ENCODE measurements at regions not wholly inside any gene's neighbourhood (a gene's known extent, or its start where the extent isn't known, plus 50 kb on each side); places are given as distances from the start of the nearest gene placed in this dataset.

DNA sequence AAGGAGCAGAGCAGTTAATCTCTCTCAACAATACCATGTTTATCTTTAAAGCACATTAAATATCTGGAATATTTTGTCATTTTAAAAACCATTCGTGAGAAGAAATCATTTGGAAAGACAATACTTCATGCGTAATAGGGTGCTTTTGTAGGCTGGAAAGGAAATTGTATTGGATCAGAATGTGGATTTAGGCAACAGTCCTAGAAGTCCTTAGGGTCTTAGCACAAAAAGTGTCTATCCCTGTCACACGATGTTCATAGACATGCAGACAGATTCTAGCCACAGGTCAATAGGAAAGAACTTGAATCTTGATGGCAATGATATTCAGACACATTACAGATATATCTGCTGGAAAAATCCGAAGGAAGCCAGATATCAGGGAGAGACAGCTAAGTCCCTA is 156.0 kb downstream of the KCTD12 start:
- TF ChIP-seq, protein P1, sequence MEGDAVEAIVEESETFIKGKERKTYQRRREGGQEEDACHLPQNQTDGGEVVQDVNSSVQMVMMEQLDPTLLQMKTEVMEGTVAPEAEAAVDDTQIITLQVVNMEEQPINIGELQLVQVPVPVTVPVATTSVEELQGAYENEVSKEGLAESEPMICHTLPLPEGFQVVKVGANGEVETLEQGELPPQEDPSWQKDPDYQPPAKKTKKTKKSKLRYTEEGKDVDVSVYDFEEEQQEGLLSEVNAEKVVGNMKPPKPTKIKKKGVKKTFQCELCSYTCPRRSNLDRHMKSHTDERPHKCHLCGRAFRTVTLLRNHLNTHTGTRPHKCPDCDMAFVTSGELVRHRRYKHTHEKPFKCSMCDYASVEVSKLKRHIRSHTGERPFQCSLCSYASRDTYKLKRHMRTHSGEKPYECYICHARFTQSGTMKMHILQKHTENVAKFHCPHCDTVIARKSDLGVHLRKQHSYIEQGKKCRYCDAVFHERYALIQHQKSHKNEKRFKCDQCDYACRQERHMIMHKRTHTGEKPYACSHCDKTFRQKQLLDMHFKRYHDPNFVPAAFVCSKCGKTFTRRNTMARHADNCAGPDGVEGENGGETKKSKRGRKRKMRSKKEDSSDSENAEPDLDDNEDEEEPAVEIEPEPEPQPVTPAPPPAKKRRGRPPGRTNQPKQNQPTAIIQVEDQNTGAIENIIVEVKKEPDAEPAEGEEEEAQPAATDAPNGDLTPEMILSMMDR (IDR thresholded peaks at IDR 0.05), result no peak
- Histone ChIP-seq H3K9me3 (peaks cover 0 to 5% (median 0%) of the 10 kb centered on the region in 11 donors), H3K27ac (peak overlapping the region in 6 of 10 donors; percentile 6 to 72 (median 44)), H3K36me3 (no peaks in the 10 kb centered on the region), H3K4me1 (peaks cover 0 to 30% (median 11%) of the 10 kb centered on the region in 9 donors), H3K27me3 (no peaks in the 10 kb centered on the region), H3K4me3 (no peak overlapping the region)
- ATAC-seq (peak in 7 of 8 donors; percentile 11 to 88 (median 51)), DNase-seq (no peak)
- WGBS, 2 donors, result 50 to 61% methylated on average over 4 of the region's 4 CpGs
- intact Hi-C loops (cut with DNase I), result no loop called here

DNA sequence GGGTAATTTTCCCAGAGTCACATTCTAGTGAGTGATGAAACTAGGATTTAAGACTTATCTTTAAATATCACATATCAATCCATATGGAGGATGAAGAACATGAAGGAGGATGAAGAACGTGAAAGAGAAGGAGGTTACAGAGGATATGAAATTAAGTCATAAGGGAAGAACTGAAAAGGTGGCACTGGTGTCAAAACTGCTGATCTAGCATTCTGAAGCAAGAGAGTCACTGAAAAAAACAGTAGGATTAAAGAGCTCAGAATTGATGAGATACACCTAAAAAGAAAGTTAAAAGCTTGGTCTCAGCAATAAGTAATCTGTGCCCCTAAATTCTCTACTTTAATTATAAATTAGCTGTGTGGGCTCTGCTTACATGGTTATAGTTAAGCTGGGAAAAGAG is 156.5 kb downstream of the KCTD12 start:
- ATAC-seq (no peak), DNase-seq (no peak)
- TF ChIP-seq, protein P1 (IDR thresholded peaks at IDR 0.05), result no peak
- H3K27me3 ChIP-seq, result no peaks in the 10 kb centered on the region
- H3K4me1 ChIP-seq, result peaks cover 0 to 35% (median 16%) of the 10 kb centered on the region in 9 donors
- 67 to 73% methylated on average over 1 of the region's 1 CpG for WGBS, 2 donors
- H3K9me3 ChIP-seq, result peaks cover 0 to 5% (median 0%) of the 10 kb centered on the region in 11 donors
- intact Hi-C loops (cut with DNase I), result no loop called here
- peak overlapping the region in 9 of 10 donors; percentile 3 to 72 (median 47) for H3K27ac ChIP-seq
- H3K36me3 ChIP-seq, result no peaks in the 10 kb centered on the region
- H3K4me3 ChIP-seq, result no peak overlapping the region

DNA sequence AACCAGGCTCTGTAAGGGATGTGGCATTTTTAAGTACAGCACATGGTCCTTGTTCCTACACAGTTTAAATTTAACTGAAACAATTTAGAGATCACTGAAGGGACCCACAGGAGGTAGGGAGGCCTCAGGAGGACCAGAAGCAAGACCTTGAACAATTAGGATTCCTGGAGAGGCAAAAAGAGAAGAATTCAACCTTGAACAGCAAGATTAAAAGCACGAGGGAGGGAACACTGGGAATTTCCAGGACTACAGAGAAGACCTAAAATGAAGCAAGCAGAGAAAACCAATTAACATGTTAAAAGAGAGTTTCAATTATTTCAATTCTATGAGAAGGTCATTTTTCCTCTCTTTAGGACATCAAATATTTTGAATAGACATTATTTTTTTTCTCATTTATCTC is 160.3 kb downstream of the KCTD12 start:
- Histone ChIP-seq H3K4me1 (peaks cover 0 to 58% (median 34%) of the 10 kb centered on the region in 9 donors), H3K27me3 (no peaks in the 10 kb centered on the region), H3K4me3 (no peak overlapping the region), H3K36me3 (no peaks in the 10 kb centered on the region), H3K9me3 (peaks cover 0 to 5% (median 0%) of the 10 kb centered on the region in 11 donors), H3K27ac (no peak overlapping the region)
- intact Hi-C loops (cut with DNase I), result no loop called here
- ATAC-seq (no peak), DNase-seq (no peak)
- WGBS, 2 donors, result 46 to 60% methylated on average over 1 of the region's 1 CpG
- TF ChIP-seq, protein P1 (IDR thresholded peaks at IDR 0.05), result no peak

DNA sequence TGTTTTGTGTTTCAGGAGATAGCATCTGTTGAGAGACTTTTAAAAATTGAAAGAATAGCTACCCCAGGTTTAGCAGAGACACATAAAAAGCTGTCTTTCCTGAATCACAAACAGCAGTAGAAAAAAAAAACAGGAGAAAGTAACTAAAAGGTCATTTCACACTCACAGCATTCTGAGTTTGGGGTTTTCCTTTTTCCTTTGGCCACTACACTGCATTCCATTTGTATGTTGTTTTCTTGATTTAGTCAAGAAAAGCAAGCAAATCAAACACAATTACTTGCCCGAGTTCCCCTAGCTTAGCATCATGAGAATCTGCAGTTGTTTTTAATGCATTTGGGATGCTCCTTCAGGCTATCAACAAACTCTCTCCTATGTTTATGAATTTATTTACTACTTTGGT is 161.0 kb downstream of the KCTD12 start:
- DNase-seq (no peak), ATAC-seq (peak in 2 of 8 donors; percentile 27 to 77)
- no peaks in the 10 kb centered on the region for H3K27me3 ChIP-seq
- H3K27ac ChIP-seq, result peak overlapping the region in 1 of 10 donors; percentile 70
- whole genome bisulfite sequencing, 2 donors, result 22 to 25% methylated on average over 1 of the region's 1 CpG
- TF ChIP-seq, protein P1 (IDR thresholded peaks at IDR 0.05), result no peak
- peaks cover 0 to 63% (median 34%) of the 10 kb centered on the region in 9 donors for H3K4me1 ChIP-seq
- H3K36me3 ChIP-seq, result no peaks in the 10 kb centered on the region
- peaks cover 0 to 5% (median 0%) of the 10 kb centered on the region in 11 donors for H3K9me3 ChIP-seq
- H3K4me3 ChIP-seq, result no peak overlapping the region
- intact Hi-C loops (cut with DNase I), result no loop called here
